ENCODE measurements at regions not wholly inside any gene's neighbourhood (a gene's known extent, or its start where the extent isn't known, plus 50 kb on each side); places are given as distances from the start of the nearest gene placed in this dataset.

- Histone ChIP-seq H3K4me2 (ENCODE audit: insufficient read depth, low read length) (no peak overlapping the region), H3K27me3 (ENCODE audit: control insufficient read depth in 2 of 2, insufficient read depth in 2 of 2, low read length in 2 of 2) (no peaks in the 10 kb centered on the region), H3K27ac (ENCODE audit: insufficient read depth, low read depth, low read length) (no peak overlapping the region), H3K4me1 (ENCODE audit: control insufficient read depth, extremely low read depth, insufficient read depth, low read length) (peaks cover 9% of the 10 kb centered on the region), H3K4me3 (replicated peaks in 1 of 3; ENCODE audit: insufficient read depth in 1 of 3, low read depth in 1 of 3, low read length in 3 of 3) (no peak overlapping the region), H3K9me1 (replicated peaks; ENCODE audit: control insufficient read depth, extremely low read depth, insufficient read depth, low read length) (no peaks in the 10 kb centered on the region), H3K9ac (replicated peaks; ENCODE audit: extremely low read depth, insufficient read depth, low read length) (no peak overlapping the region), H3K79me2 (ENCODE audit: control insufficient read depth, insufficient read depth, low read length) (no peaks in the 10 kb centered on the region), H2AFZ (ENCODE audit: low read depth, low read length) (no peak overlapping the region), H4K20me1 (replicated peaks; ENCODE audit: control insufficient read depth, extremely low read depth, insufficient read depth, low read length) (no peaks in the 10 kb centered on the region), H3K9me3 (replicated peaks; ENCODE audit: control insufficient read depth, insufficient read depth, low read length) (no peaks in the 10 kb centered on the region), H3K36me3 (ENCODE audit: control insufficient read depth in 2 of 2, extremely low read depth in 1 of 2, insufficient read depth in 2 of 2, low read length in 2 of 2) (no peaks in the 10 kb centered on the region)
- BruUV-seq (replicated peaks) = no TSS peak
- FAIRE-seq = no peak
- TF ChIP-seq POLR2A (IDR thresholded peaks at IDR 0.05; ENCODE audit: low read depth, low read length) (no peak), POLR2AphosphoS5 (IDR thresholded peaks at IDR 0.05; ENCODE audit: insufficient read depth, low read depth, low read length) (no peak), JUN (IDR thresholded peaks at IDR 0.05; ENCODE audit: borderline replicate concordance, insufficient read depth, insufficient read length, low read depth) (no peak), FOS (IDR thresholded peaks at IDR 0.05; ENCODE audit: borderline replicate concordance, insufficient read depth, low read length) (no peak), CTCF (IDR thresholded peaks at IDR 0.05; ENCODE audit: extremely low read depth in 1 of 2, insufficient read depth in 1 of 2, low read depth in 1 of 2, low read length in 2 of 2) (no peak), MAX (IDR thresholded peaks at IDR 0.05; ENCODE audit: insufficient read depth, insufficient read length) (no peak), EZH2 (IDR thresholded peaks at IDR 0.05; ENCODE audit: borderline replicate concordance, low read depth, low read length, severe bottlenecking) (no peak)
- POLR2A ChIA-PET = no interaction called here
- dilution Hi-C loops (cut with MboI; ENCODE audit: extremely low pct_ligation_motif_present, low sequenced_read_pairs) = no loop called here
- CTCF ChIA-PET = no interaction called here
- intact Hi-C loops (cut with micrococcal nuclease) = no loop called here
- no peak for DNase-seq (ENCODE audit: low read depth, low spot score)
Measured at GRCh38 chr4:158313566-158313965, 103.3 kb downstream of the TMEM144 start.
